Hepatocyte (in vitro differentiated cells): ENCODE measurements at regions not wholly inside any gene's neighbourhood (a gene's known extent, or its start where the extent isn't known, plus 50 kb on each side); places are given as distances from the start of the nearest gene placed in this dataset.

ENCODE experiments used
- DNase-seq: peaks from one replicate; pipeline ENCODE4 v3.0.0-alpha.2; 2016; ENCODE audit warnings: low spot score
- H2AFZ ChIP-seq: fragments of 200-600 bp; sonication (generic); 2 replicates; pipeline ENCODE4 v1.6.0; 2016; ENCODE audit warnings: antibody characterized with exemption, mild to moderate bottlenecking
- H3K27ac ChIP-seq: fragments of 200-600 bp; sonication (generic); 2 replicates; pipeline ENCODE4 v1.5.1; 2016; ENCODE audit warnings: mild to moderate bottlenecking
- H3K27me3 ChIP-seq: fragments of 200-600 bp; sonication (generic); 2 replicates; pipeline ENCODE4 v1.6.1; 2016
- H3K36me3 ChIP-seq: fragments of 200-600 bp; sonication (generic); replicated peaks from 2 replicates; pipeline ENCODE4 v1.5.1; 2016; ENCODE audit warnings: low read depth; ENCODE audit not compliant: insufficient read depth
- H3K4me1 ChIP-seq: fragments of 200-600 bp; sonication (generic); 2 replicates; pipeline ENCODE4 v1.5.1; 2016; ENCODE audit warnings: mild to moderate bottlenecking, moderate library complexity; ENCODE audit not compliant: insufficient read depth
- H3K4me2 ChIP-seq: fragments of 200-600 bp; sonication (generic); 2 replicates; pipeline ENCODE4 v1.6.0; 2016
- H3K4me3 ChIP-seq: fragments of 200-600 bp; sonication (generic); 2 replicates; pipeline ENCODE4 v1.5.1; 2016; ENCODE audit warnings: mild to moderate bottlenecking
- H3K79me2 ChIP-seq: fragments of 200-600 bp; sonication (generic); 2 replicates; pipeline ENCODE4 v1.6.0; 2017; ENCODE audit warnings: mild to moderate bottlenecking
- H3K9me2 ChIP-seq: fragments of 200-600 bp; sonication (generic); replicated peaks from 2 replicates; pipeline ENCODE4 v1.6.0; 2017; ENCODE audit warnings: mild to moderate bottlenecking; ENCODE audit not compliant: insufficient read depth
- H3K9me3 ChIP-seq: fragments of 200-600 bp; sonication (generic); 2 replicates; pipeline ENCODE4 v1.5.1; 2016; ENCODE audit warnings: low read depth, mild to moderate bottlenecking
- H4K20me1 ChIP-seq: fragments of 200-600 bp; sonication (generic); 2 replicates; pipeline ENCODE4 v1.6.0; 2016; ENCODE audit warnings: mild to moderate bottlenecking; ENCODE audit not compliant: insufficient read depth, poor library complexity, severe bottlenecking
- CTCF ChIP-seq: fragments of 200-600 bp; sonication (generic); IDR thresholded peaks from 2 replicates; pipeline ENCODE4 v1.5.1; 2016; ENCODE audit warnings: antibody characterized with exemption, mild to moderate bottlenecking; ENCODE audit not compliant: poor library complexity
- EZH2 ChIP-seq: fragments of 200-600 bp; sonication (generic); IDR thresholded peaks from 2 replicates; pipeline ENCODE4 v1.6.1; 2016; ENCODE audit warnings: antibody characterized with exemption, mild to moderate bottlenecking, borderline replicate concordance
- EZH2phosphoT487 ChIP-seq: fragments of 200-600 bp; sonication (generic); IDR thresholded peaks from one replicate; pipeline ENCODE4 v1.6.1; 2018; ENCODE audit warnings: antibody characterized with exemption, mild to moderate bottlenecking, low read depth, moderate library complexity; ENCODE audit not compliant: unreplicated experiment, severe bottlenecking
- WGBS: methylation state at CpG from one replicate; pipeline ENCODE4 v1.1.6; 2016; ENCODE audit warnings: low lambda C conversion rate; ENCODE audit errors: missing lambda C conversion rate; 5-methylcytosine and 5-hydroxymethylcytosine counted together

GRCh38 chr5:175378444-175379028, 65.4 kb downstream of the DRD1 start:
- no peak overlapping the region for H3K4me3 ChIP-seq
- H3K79me2 ChIP-seq = no peaks in the 10 kb centered on the region
- H3K4me2 ChIP-seq = peak overlapping the region; percentile 34
- no peaks in the 10 kb centered on the region for H4K20me1 ChIP-seq
- H3K27ac ChIP-seq = peak overlapping the region; percentile 56
- H3K36me3 ChIP-seq = no peaks in the 10 kb centered on the region
- 15% methylated on average over 5 of the region's 5 CpGs for WGBS
- no peaks in the 10 kb centered on the region for H3K9me3 ChIP-seq
- no peaks in the 10 kb centered on the region for H3K9me2 ChIP-seq
- no peak for TF ChIP-seq EZH2
- peak; percentile 97 for TF ChIP-seq EZH2phosphoT487
- DNase-seq = peak; percentile 79
- no peaks in the 10 kb centered on the region for H3K27me3 ChIP-seq
- H2AFZ ChIP-seq = no peak overlapping the region
- peaks cover 10% of the 10 kb centered on the region for H3K4me1 ChIP-seq

GRCh38 chr5:175377816-175378215, 66.2 kb downstream of the DRD1 start:
- no peak overlapping the region for H3K4me3 ChIP-seq
- 55% methylated on average over 1 of the region's 1 CpG for WGBS
- no peaks in the 10 kb centered on the region for H4K20me1 ChIP-seq
- H3K27ac ChIP-seq = peak overlapping the region; percentile 17
- no peaks in the 10 kb centered on the region for H3K79me2 ChIP-seq
- H3K4me2 ChIP-seq = peak overlapping the region; percentile 34
- H3K9me3 ChIP-seq = no peaks in the 10 kb centered on the region
- no peaks in the 10 kb centered on the region for H3K36me3 ChIP-seq
- DNase-seq = no peak
- TF ChIP-seq EZH2phosphoT487 (no peak), CTCF (no peak), EZH2 (no peak)
- H2AFZ ChIP-seq = no peak overlapping the region
- no peaks in the 10 kb centered on the region for H3K27me3 ChIP-seq
- H3K9me2 ChIP-seq = no peaks in the 10 kb centered on the region
- peaks cover 10% of the 10 kb centered on the region for H3K4me1 ChIP-seq

- Histone ChIP-seq H3K27ac (no peak overlapping the region), H3K4me1 (peaks cover 10% of the 10 kb centered on the region), H3K36me3 (no peaks in the 10 kb centered on the region), H3K9me2 (no peaks in the 10 kb centered on the region), H4K20me1 (no peaks in the 10 kb centered on the region), H2AFZ (no peak overlapping the region), H3K4me3 (no peak overlapping the region), H3K79me2 (no peaks in the 10 kb centered on the region), H3K9me3 (no peaks in the 10 kb centered on the region), H3K4me2 (no peak overlapping the region), H3K27me3 (no peaks in the 10 kb centered on the region)
- DNase-seq = no peak
- TF ChIP-seq EZH2phosphoT487 (no peak), EZH2 (no peak), CTCF (no peak)
- WGBS = 98% methylated on average over 2 of the region's 2 CpGs
Measured at GRCh38 chr5:175374166-175374875, 69.7 kb downstream of the DRD1 start.

DNA sequence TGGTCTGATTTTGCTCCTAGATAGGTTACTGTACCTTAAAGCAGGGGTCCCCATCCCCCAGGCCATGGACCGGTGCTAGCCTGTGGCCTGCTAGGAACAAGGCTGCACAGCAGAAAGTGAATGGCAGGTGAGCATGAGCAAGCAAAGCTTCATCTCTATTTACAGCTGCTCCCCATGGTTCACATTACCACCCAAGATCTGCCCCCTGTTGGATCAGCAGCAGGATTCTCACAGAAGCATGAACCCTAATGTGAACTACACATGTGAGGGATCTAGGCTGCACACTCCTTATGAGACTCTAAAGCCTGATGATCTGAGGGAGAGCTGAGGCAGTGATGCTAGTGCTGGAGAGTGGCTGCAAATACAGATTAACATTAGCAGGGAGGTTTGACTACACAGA, 78.1 kb downstream of the DRD1 start:
- Histone ChIP-seq H3K9me2 (no peaks in the 10 kb centered on the region), H2AFZ (no peak overlapping the region), H3K4me3 (no peak overlapping the region), H4K20me1 (no peaks in the 10 kb centered on the region), H3K36me3 (no peaks in the 10 kb centered on the region), H3K4me1 (no peaks in the 10 kb centered on the region), H3K79me2 (no peaks in the 10 kb centered on the region), H3K4me2 (no peak overlapping the region), H3K27me3 (no peaks in the 10 kb centered on the region), H3K27ac (no peak overlapping the region), H3K9me3 (no peaks in the 10 kb centered on the region)
- no peak for TF ChIP-seq EZH2phosphoT487
- no peak for TF ChIP-seq EZH2
- no peak for TF ChIP-seq CTCF
- DNase-seq = no peak
- WGBS = 100% methylated on average over 1 of the region's 1 CpG
